Thoracic aorta (tissue), 2 donors: ENCODE measurements at regions not wholly inside any gene's neighbourhood (a gene's known extent, or its start where the extent isn't known, plus 50 kb on each side); places are given as distances from the start of the nearest gene placed in this dataset.

ENCODE experiments used
- ATAC-seq: fragments of 150-250 bp; one replicate; pipeline ENCODE4 v1.8.0; 2017; ENCODE audit warnings: low read depth; ENCODE audit not compliant: insufficient number of reproducible peaks, low FRiP score
- DNase-seq: peaks from one replicate; pipeline ENCODE4 v3.0.0-alpha.2; 2020; ENCODE audit warnings: low spot score
- H3K27ac ChIP-seq, 2 donors: fragments of 200-600 bp; sonication (generic); 1 replicate in 1 of 2; 2 replicates in 1 of 2; pipeline ENCODE4 v1.5.1; 2016; ENCODE audit warnings: mild to moderate bottlenecking in 2 of 2, moderate library complexity in 2 of 2
- H3K27me3 ChIP-seq: fragments of 200-600 bp; sonication (generic); replicated peaks from 2 replicates; pipeline ENCODE4 v1.6.0; 2016; ENCODE audit warnings: mild to moderate bottlenecking; ENCODE audit not compliant: insufficient read depth
- H3K36me3 ChIP-seq: fragments of 200-600 bp; sonication (generic); one replicate; pipeline ENCODE4 v1.5.1; 2016
- H3K4me1 ChIP-seq, 2 donors: fragments of 200-600 bp; sonication (generic); 1 replicate in 1 of 2; 2 replicates in 1 of 2; pipeline versions ENCODE4 v1.5.1 to v1.6.0; 2016; ENCODE audit warnings: low read depth in 2 of 2, mild to moderate bottlenecking in 1 of 2; ENCODE audit not compliant: control insufficient read depth in 1 of 2
- H3K4me3 ChIP-seq: fragments of 200-600 bp; sonication (generic); 2 replicates; pipeline ENCODE4 v1.5.1; 2016; ENCODE audit warnings: mild to moderate bottlenecking
- H3K9me3 ChIP-seq: fragments of 200-600 bp; sonication (generic); 2 replicates; pipeline ENCODE4 v1.5.1; 2016
- CTCF ChIP-seq: fragments of 200-600 bp; sonication (generic); IDR thresholded peaks from one replicate; pipeline ENCODE4 v1.5.1; 2019; ENCODE audit warnings: antibody characterized with exemption

- ATAC-seq: no peak
- no peak for DNase-seq
- TF ChIP-seq CTCF: no peak
- H3K9me3 ChIP-seq: no peaks in the 10 kb centered on the region
- H3K27me3 ChIP-seq: no peaks in the 10 kb centered on the region
- no peaks in the 10 kb centered on the region for H3K4me1 ChIP-seq
- no peak overlapping the region for H3K27ac ChIP-seq
- H3K36me3 ChIP-seq: no peaks in the 10 kb centered on the region
- H3K4me3 ChIP-seq: no peak overlapping the region
Observed at GRCh38 chr3:178428037-178428436, 108.2 kb upstream of the KCNMB2 start.

- Histone ChIP-seq H3K9me3 (no peaks in the 10 kb centered on the region), H3K27ac (no peak overlapping the region), H3K36me3 (no peaks in the 10 kb centered on the region), H3K4me3 (no peak overlapping the region), H3K27me3 (no peaks in the 10 kb centered on the region), H3K4me1 (peaks cover 0 to 16% of the 10 kb centered on the region in 2 donors)
- DNase-seq (no peak), ATAC-seq (no peak)
- TF ChIP-seq CTCF: no peak
Observed at GRCh38 chr3:178434206-178434805, 101.9 kb upstream of the KCNMB2 start.

GRCh38 chr3:178435575-178435974, 100.7 kb upstream of the KCNMB2 start:
- ATAC-seq (no peak), DNase-seq (no peak)
- Histone ChIP-seq H3K4me1 (peaks cover 0 to 16% of the 10 kb centered on the region in 2 donors), H3K9me3 (no peaks in the 10 kb centered on the region), H3K4me3 (no peak overlapping the region), H3K27ac (no peak overlapping the region), H3K27me3 (no peaks in the 10 kb centered on the region), H3K36me3 (no peaks in the 10 kb centered on the region)
- no peak for TF ChIP-seq CTCF

GRCh38 chr3:178436773-178437172, 99.5 kb upstream of the KCNMB2 start:
- DNase-seq (no peak), ATAC-seq (no peak)
- TF ChIP-seq CTCF: peak; percentile 58
- Histone ChIP-seq H3K4me1 (peaks cover 0 to 16% of the 10 kb centered on the region in 2 donors), H3K27me3 (no peaks in the 10 kb centered on the region), H3K4me3 (no peak overlapping the region), H3K36me3 (no peaks in the 10 kb centered on the region), H3K27ac (no peak overlapping the region), H3K9me3 (no peaks in the 10 kb centered on the region)

GRCh38 chr3:178437236-178437635, 99.0 kb upstream of the KCNMB2 start:
- H3K4me3 ChIP-seq: no peak overlapping the region
- DNase-seq: no peak
- H3K9me3 ChIP-seq: no peaks in the 10 kb centered on the region
- no peaks in the 10 kb centered on the region for H3K36me3 ChIP-seq
- H3K27me3 ChIP-seq: no peaks in the 10 kb centered on the region
- ATAC-seq: no peak
- no peak for TF ChIP-seq CTCF
- peaks cover 0 to 16% of the 10 kb centered on the region in 2 donors for H3K4me1 ChIP-seq
- H3K27ac ChIP-seq: no peak overlapping the region
